ENCODE measurements at regions not wholly inside any gene's neighbourhood (a gene's known extent, or its start where the extent isn't known, plus 50 kb on each side); places are given as distances from the start of the nearest gene placed in this dataset.

GRCh38 chr10:36423821-36424248 is 701.6 kb upstream of the ANKRD30A start:
- H3K36me3 ChIP-seq (replicated peaks in 1 of 2; ENCODE audit: control extremely low read depth in 1 of 2, control insufficient read depth in 1 of 2, extremely low read depth in 1 of 2, insufficient read depth in 2 of 2, low read length in 1 of 2): no peaks in the 10 kb centered on the region
- H3K27ac ChIP-seq (ENCODE audit: low read length in 2 of 2): no peak overlapping the region
- POLR2A ChIA-PET: no interaction called here
- H3K4me3 Mint-ChIP-seq: no peak overlapping the region
- peaks cover under 1% of the 10 kb centered on the region for H3K9me3 Mint-ChIP-seq (ENCODE audit: insufficient read depth)
- H3K27me3 Mint-ChIP-seq: no peaks in the 10 kb centered on the region
- no peaks in the 10 kb centered on the region for H3K4me1 Mint-ChIP-seq
- TF ChIP-seq, protein P1, sequence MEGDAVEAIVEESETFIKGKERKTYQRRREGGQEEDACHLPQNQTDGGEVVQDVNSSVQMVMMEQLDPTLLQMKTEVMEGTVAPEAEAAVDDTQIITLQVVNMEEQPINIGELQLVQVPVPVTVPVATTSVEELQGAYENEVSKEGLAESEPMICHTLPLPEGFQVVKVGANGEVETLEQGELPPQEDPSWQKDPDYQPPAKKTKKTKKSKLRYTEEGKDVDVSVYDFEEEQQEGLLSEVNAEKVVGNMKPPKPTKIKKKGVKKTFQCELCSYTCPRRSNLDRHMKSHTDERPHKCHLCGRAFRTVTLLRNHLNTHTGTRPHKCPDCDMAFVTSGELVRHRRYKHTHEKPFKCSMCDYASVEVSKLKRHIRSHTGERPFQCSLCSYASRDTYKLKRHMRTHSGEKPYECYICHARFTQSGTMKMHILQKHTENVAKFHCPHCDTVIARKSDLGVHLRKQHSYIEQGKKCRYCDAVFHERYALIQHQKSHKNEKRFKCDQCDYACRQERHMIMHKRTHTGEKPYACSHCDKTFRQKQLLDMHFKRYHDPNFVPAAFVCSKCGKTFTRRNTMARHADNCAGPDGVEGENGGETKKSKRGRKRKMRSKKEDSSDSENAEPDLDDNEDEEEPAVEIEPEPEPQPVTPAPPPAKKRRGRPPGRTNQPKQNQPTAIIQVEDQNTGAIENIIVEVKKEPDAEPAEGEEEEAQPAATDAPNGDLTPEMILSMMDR (IDR thresholded peaks at IDR 0.05): no peak
- no peak for TF ChIP-seq EZH2 (IDR thresholded peaks at IDR 0.05; ENCODE audit: borderline replicate concordance, insufficient read depth, low read depth, low read length, poor library complexity, severe bottlenecking)
- no peak overlapping the region for H2AFZ ChIP-seq (ENCODE audit: insufficient read depth, low read depth, low read length, poor library complexity, severe bottlenecking)
- no peaks in the 10 kb centered on the region for H4K20me1 ChIP-seq (ENCODE audit: control insufficient read depth, insufficient read depth, low read length, poor library complexity, severe bottlenecking)
- DNase-seq (no peak), ATAC-seq (ENCODE audit: low read depth) (no peak)
- no peaks in the 10 kb centered on the region for H3K4me1 ChIP-seq (ENCODE audit: control insufficient read depth in 2 of 2, insufficient read depth in 2 of 2, low read length in 2 of 2)
- H3K9me3 ChIP-seq (ENCODE audit: control extremely low read depth in 1 of 3, control insufficient read depth in 2 of 3, insufficient read depth in 1 of 3, low read length in 2 of 3): peaks cover 0 to 2% (median 1%) of the 10 kb centered on the region in 3 donors
- H3K4me2 ChIP-seq (replicated peaks; ENCODE audit: low read depth, low read length, poor library complexity, severe bottlenecking): no peak overlapping the region
- no peak overlapping the region for H3K9ac ChIP-seq (ENCODE audit: low read length)
- intact Hi-C loops (cut with micrococcal nuclease): no loop called here
- no peaks in the 10 kb centered on the region for H3K27me3 ChIP-seq (replicated peaks in 1 of 4; ENCODE audit: control extremely low read depth in 1 of 4, control insufficient read depth in 3 of 4, insufficient read depth in 4 of 4, low read length in 3 of 4)
- H3K79me2 ChIP-seq (ENCODE audit: control insufficient read depth, insufficient read depth, low read length): no peaks in the 10 kb centered on the region
- no peak overlapping the region for H3K27ac Mint-ChIP-seq
- no CpG with 5 or more reads among the region's 3 CpGs for WGBS (ENCODE audit: insufficient coverage)
- CTCF ChIA-PET: no interaction called here
- H3K4me3 ChIP-seq (ENCODE audit: control extremely low read depth in 1 of 5, extremely low read depth in 1 of 5, insufficient read depth in 1 of 5, low read depth in 2 of 5, low read length in 4 of 5): no peak overlapping the region

DNA sequence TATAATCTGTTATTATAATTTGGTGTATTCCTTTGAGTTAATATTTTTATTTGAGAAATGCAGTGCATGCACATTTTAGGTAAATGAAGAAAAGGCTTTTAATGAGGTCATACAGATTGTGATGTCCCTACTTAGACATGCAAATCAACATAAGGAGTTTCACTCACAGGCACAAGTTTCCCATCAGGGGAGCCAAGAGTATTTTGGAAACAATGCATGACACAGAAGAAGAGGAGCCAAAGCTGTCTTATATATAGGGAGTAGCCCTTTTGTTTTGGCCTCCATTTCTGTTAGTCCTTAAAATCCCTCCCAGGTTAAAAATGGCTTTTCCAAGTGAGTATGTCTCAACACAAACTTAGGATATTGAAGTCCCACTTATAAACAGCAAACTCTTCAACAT is 703.4 kb upstream of the ANKRD30A start:
- Histone ChIP-seq H3K4me3 (ENCODE audit: control extremely low read depth in 1 of 5, extremely low read depth in 1 of 5, insufficient read depth in 1 of 5, low read depth in 2 of 5, low read length in 4 of 5) (no peak overlapping the region), H3K27me3 (replicated peaks in 1 of 4; ENCODE audit: control extremely low read depth in 1 of 4, control insufficient read depth in 3 of 4, insufficient read depth in 4 of 4, low read length in 3 of 4) (no peaks in the 10 kb centered on the region), H3K4me2 (replicated peaks; ENCODE audit: low read depth, low read length, poor library complexity, severe bottlenecking) (no peak overlapping the region), H3K79me2 (ENCODE audit: control insufficient read depth, insufficient read depth, low read length) (no peaks in the 10 kb centered on the region), H2AFZ (ENCODE audit: insufficient read depth, low read depth, low read length, poor library complexity, severe bottlenecking) (no peak overlapping the region), H3K9ac (ENCODE audit: low read length) (no peak overlapping the region), H3K4me1 (ENCODE audit: control insufficient read depth in 2 of 2, insufficient read depth in 2 of 2, low read length in 2 of 2) (no peaks in the 10 kb centered on the region), H3K27ac (ENCODE audit: low read length in 2 of 2) (no peak overlapping the region), H4K20me1 (ENCODE audit: control insufficient read depth, insufficient read depth, low read length, poor library complexity, severe bottlenecking) (no peaks in the 10 kb centered on the region), H3K9me3 (ENCODE audit: control extremely low read depth in 1 of 3, control insufficient read depth in 2 of 3, insufficient read depth in 1 of 3, low read length in 2 of 3) (peaks cover 0 to 3% (median 1%) of the 10 kb centered on the region in 3 donors), H3K36me3 (replicated peaks in 1 of 2; ENCODE audit: control extremely low read depth in 1 of 2, control insufficient read depth in 1 of 2, extremely low read depth in 1 of 2, insufficient read depth in 2 of 2, low read length in 1 of 2) (no peaks in the 10 kb centered on the region)
- ChIA-PET CTCF (no interaction called here), POLR2A (no interaction called here)
- no peak overlapping the region for H3K27ac Mint-ChIP-seq
- intact Hi-C loops (cut with micrococcal nuclease): no loop called here
- no peak overlapping the region for H3K4me3 Mint-ChIP-seq
- no peaks in the 10 kb centered on the region for H3K4me1 Mint-ChIP-seq
- no peak for DNase-seq
- H3K27me3 Mint-ChIP-seq: no peaks in the 10 kb centered on the region
- no peak for ATAC-seq (ENCODE audit: low read depth)
- H3K9me3 Mint-ChIP-seq (ENCODE audit: insufficient read depth): peaks cover 1% of the 10 kb centered on the region
- no peak for TF ChIP-seq EZH2 (IDR thresholded peaks at IDR 0.05; ENCODE audit: borderline replicate concordance, insufficient read depth, low read depth, low read length, poor library complexity, severe bottlenecking)
- TF ChIP-seq, protein P1 (IDR thresholded peaks at IDR 0.05): no peak

Data from B cell (primary cell).